ENCODE measurements at regions not wholly inside any gene's neighbourhood (a gene's known extent, or its start where the extent isn't known, plus 50 kb on each side); places are given as distances from the start of the nearest gene placed in this dataset.

- DNase-seq (ENCODE audit: low read depth, low spot score), result no peak
- H3K9me3 ChIP-seq (ENCODE audit: low read depth, low read length), result no peaks in the 10 kb centered on the region
- no peak overlapping the region for H3K27ac ChIP-seq
- H3K9ac ChIP-seq (ENCODE audit: insufficient read length), result no peak overlapping the region
- TF ChIP-seq EZH2 (IDR thresholded peaks at IDR 0.05) (no peak), FOXP2 (optimal IDR thresholded peaks at IDR 0.05; ENCODE audit: control extremely low read depth, extremely low read length, insufficient read depth) (no peak), POLR2AphosphoS5 (IDR thresholded peaks at IDR 0.05; ENCODE audit: borderline replicate concordance, low read depth, low read length) (no peak)
- H3K36me3 ChIP-seq (ENCODE audit: insufficient read depth, low read length), result no peaks in the 10 kb centered on the region
- H3K4me3 ChIP-seq, result no peak overlapping the region
These were observed 138.9 kb downstream of the PTH2R start for GRCh38 chr2:208545403-208546042.

- H3K27ac ChIP-seq, result no peak overlapping the region
- H3K36me3 ChIP-seq (ENCODE audit: insufficient read depth, low read length), result no peaks in the 10 kb centered on the region
- no peaks in the 10 kb centered on the region for H3K9me3 ChIP-seq (ENCODE audit: low read depth, low read length)
- no peak for TF ChIP-seq FOXP2 (optimal IDR thresholded peaks at IDR 0.05; ENCODE audit: control extremely low read depth, extremely low read length, insufficient read depth)
- TF ChIP-seq POLR2AphosphoS5 (IDR thresholded peaks at IDR 0.05; ENCODE audit: borderline replicate concordance, low read depth, low read length), result no peak
- TF ChIP-seq EZH2 (IDR thresholded peaks at IDR 0.05), result no peak
- DNase-seq (ENCODE audit: low read depth, low spot score), result no peak
- H3K4me3 ChIP-seq, result no peak overlapping the region
- no peak overlapping the region for H3K9ac ChIP-seq (ENCODE audit: insufficient read length)
These were observed 139.5 kb downstream of the PTH2R start for GRCh38 chr2:208546107-208546506.

GRCh38 chr2:208546860-208547650 is 140.5 kb downstream of the PTH2R start:
- TF ChIP-seq FOXP2 (optimal IDR thresholded peaks at IDR 0.05; ENCODE audit: control extremely low read depth, extremely low read length, insufficient read depth) (no peak), POLR2AphosphoS5 (IDR thresholded peaks at IDR 0.05; ENCODE audit: borderline replicate concordance, low read depth, low read length) (no peak), EZH2 (IDR thresholded peaks at IDR 0.05) (no peak)
- no peak overlapping the region for H3K4me3 ChIP-seq
- no peak overlapping the region for H3K27ac ChIP-seq
- H3K36me3 ChIP-seq (ENCODE audit: insufficient read depth, low read length), result no peaks in the 10 kb centered on the region
- DNase-seq (ENCODE audit: low read depth, low spot score), result no peak
- H3K9ac ChIP-seq (ENCODE audit: insufficient read length), result no peak overlapping the region
- no peaks in the 10 kb centered on the region for H3K9me3 ChIP-seq (ENCODE audit: low read depth, low read length)

GRCh38 chr2:208548700-208549099 is 142.1 kb downstream of the PTH2R start:
- DNase-seq (ENCODE audit: low read depth, low spot score), result no peak

GRCh38 chr2:208549546-208550158 is 143.1 kb downstream of the PTH2R start:
- Histone ChIP-seq H3K4me3 (no peak overlapping the region), H3K27ac (no peak overlapping the region), H3K9me3 (ENCODE audit: low read depth, low read length) (no peaks in the 10 kb centered on the region), H3K9ac (ENCODE audit: insufficient read length) (no peak overlapping the region), H3K36me3 (ENCODE audit: insufficient read depth, low read length) (no peaks in the 10 kb centered on the region)
- DNase-seq (ENCODE audit: low read depth, low spot score), result no peak
- TF ChIP-seq POLR2AphosphoS5 (IDR thresholded peaks at IDR 0.05; ENCODE audit: borderline replicate concordance, low read depth, low read length), result no peak
- no peak for TF ChIP-seq FOXP2 (optimal IDR thresholded peaks at IDR 0.05; ENCODE audit: control extremely low read depth, extremely low read length, insufficient read depth)
- TF ChIP-seq EZH2 (IDR thresholded peaks at IDR 0.05), result no peak

More at GRCh38 chr2:208548700-208549099, 142.1 kb downstream of the PTH2R start:
- H3K27ac ChIP-seq, result no peak overlapping the region
- H3K4me3 ChIP-seq, result no peak overlapping the region
- no peaks in the 10 kb centered on the region for H3K36me3 ChIP-seq (ENCODE audit: insufficient read depth, low read length)
- TF ChIP-seq POLR2AphosphoS5 (IDR thresholded peaks at IDR 0.05; ENCODE audit: borderline replicate concordance, low read depth, low read length) (no peak), EZH2 (IDR thresholded peaks at IDR 0.05) (no peak), FOXP2 (optimal IDR thresholded peaks at IDR 0.05; ENCODE audit: control extremely low read depth, extremely low read length, insufficient read depth) (no peak)
- no peak overlapping the region for H3K9ac ChIP-seq (ENCODE audit: insufficient read length)
- no peaks in the 10 kb centered on the region for H3K9me3 ChIP-seq (ENCODE audit: low read depth, low read length)

- Histone ChIP-seq H3K27ac (no peak overlapping the region), H3K9me3 (ENCODE audit: low read depth, low read length) (no peaks in the 10 kb centered on the region), H3K36me3 (ENCODE audit: insufficient read depth, low read length) (no peaks in the 10 kb centered on the region), H3K9ac (ENCODE audit: insufficient read length) (no peak overlapping the region), H3K4me3 (no peak overlapping the region)
- no peak for TF ChIP-seq EZH2 (IDR thresholded peaks at IDR 0.05)
- TF ChIP-seq FOXP2 (optimal IDR thresholded peaks at IDR 0.05; ENCODE audit: control extremely low read depth, extremely low read length, insufficient read depth), result no peak
- TF ChIP-seq POLR2AphosphoS5 (IDR thresholded peaks at IDR 0.05; ENCODE audit: borderline replicate concordance, low read depth, low read length), result no peak
- DNase-seq (ENCODE audit: low read depth, low spot score), result no peak
These were observed 146.4 kb downstream of the PTH2R start for GRCh38 chr2:208552943-208553342.

GRCh38 chr2:208556983-208557484 is 150.4 kb downstream of the PTH2R start:
- Histone ChIP-seq H3K27ac (no peak overlapping the region), H3K36me3 (ENCODE audit: insufficient read depth, low read length) (no peaks in the 10 kb centered on the region), H3K9ac (ENCODE audit: insufficient read length) (no peak overlapping the region), H3K4me3 (no peak overlapping the region), H3K9me3 (ENCODE audit: low read depth, low read length) (no peaks in the 10 kb centered on the region)
- DNase-seq (ENCODE audit: low read depth, low spot score), result no peak
- no peak for TF ChIP-seq EZH2 (IDR thresholded peaks at IDR 0.05)
- no peak for TF ChIP-seq FOXP2 (optimal IDR thresholded peaks at IDR 0.05; ENCODE audit: control extremely low read depth, extremely low read length, insufficient read depth)
- no peak for TF ChIP-seq POLR2AphosphoS5 (IDR thresholded peaks at IDR 0.05; ENCODE audit: borderline replicate concordance, low read depth, low read length)
